HepG2 (cell line): ENCODE measurements at regions not wholly inside any gene's neighbourhood (a gene's known extent, or its start where the extent isn't known, plus 50 kb on each side); places are given as distances from the start of the nearest gene placed in this dataset.
"Not testable (repeated sequence)": the region's sequence is repeated elsewhere in the genome, so short reads cannot be mapped to it uniquely, and the experiment has no call there.

Source experiments
- ATAC-seq: fragments of 200-7000 bp; cut with Tn5 transposase; 3 replicates; pipeline ENCODE4 v1.9.1; 2020; ENCODE audit warnings: mild to moderate bottlenecking, moderate library complexity
- BruUV-seq: library from RNA; stranded (reverse); fragments of 400-500 nt; replicated peaks from 2 replicates; lab custom pipeline; 2021; lab: Mats Ljungman, UMichigan
- CTCF ChIA-PET: fragments of 300-600 bp; formaldehyde crosslinking; extraction: SDS; loops from one replicate; lab custom pipeline; 2021; ENCODE audit warnings: low total read pairs, inconsistent platforms, low intra/inter-chr PET ratio; lab: Yijun Ruan, JAX
- POLR2A ChIA-PET: fragments of 350-600 bp; sonication (Branson Sonifier 250); formaldehyde crosslinking; loops from one replicate; lab custom pipeline; 2020; ENCODE audit warnings: antibody characterized with exemption, inconsistent platforms; lab: Yijun Ruan, JAX
- DNase-seq: peaks from one replicate; pipeline ENCODE4 v3.0.0-alpha.2; 2015; ENCODE audit warnings: low spot score
- FAIRE-seq: peaks from 3 replicates; lab custom pipeline; 2011; peaks lifted over from hg19 to GRCh38; lab: Jason Lieb, UNC
- H2AFZ ChIP-seq: one replicate; pipeline ENCODE4 v1.6.1; 2011; ENCODE audit warnings: low read length, inconsistent platforms
- H3K27ac ChIP-seq: fragments of 300-600 bp; 3 replicates; pipeline ENCODE4 v1.8.0; 2011; ENCODE audit warnings: mixed run types, mild to moderate bottlenecking, mixed read lengths, low read length, inconsistent platforms; ENCODE audit not compliant: insufficient read depth; ENCODE audit errors: extremely low read length
- H3K27me3 ChIP-seq, 2 experiments: fragments of 200-600 bp in 1 of 2; 2 replicates in 1 of 2; 3 replicates in 1 of 2; pipeline versions ENCODE4 v1.6.0 to v1.8.0; 2011; ENCODE audit warnings: low read length in 2 of 2, mild to moderate bottlenecking in 2 of 2, moderate library complexity in 2 of 2, inconsistent platforms in 1 of 2; ENCODE audit not compliant: insufficient read depth in 2 of 2, control insufficient read depth in 1 of 2
- H3K36me3 ChIP-seq, 2 experiments: fragments of 200-600 bp in 1 of 2; replicated peaks in 1 of 2; 2 replicates in 1 of 2; 3 replicates in 1 of 2; pipeline versions ENCODE4 v1.5.1 to v1.8.0; 2011; ENCODE audit warnings: low read length in 2 of 2, inconsistent platforms in 1 of 2; ENCODE audit not compliant: insufficient read depth in 2 of 2, control insufficient read depth in 1 of 2
- H3K4me1 ChIP-seq: 2 replicates; pipeline ENCODE4 v1.5.1; 2012; ENCODE audit warnings: low read length, inconsistent platforms; ENCODE audit not compliant: insufficient read depth
- H3K4me2 ChIP-seq: 2 replicates; pipeline ENCODE4 v1.6.0; 2011; ENCODE audit warnings: low read depth, low read length, inconsistent platforms
- H3K4me3 ChIP-seq, 3 experiments: fragments of 200-600 bp in 1 of 3; sonication (generic), shearing (Covaris generic) in 1 of 3; replicated peaks in 1 of 3; 2 replicates each; pipeline ENCODE4 v1.5.1; 2011 to 2016; ENCODE audit warnings: low read length in 3 of 3, inconsistent platforms in 2 of 3, low read depth in 2 of 3, mild to moderate bottlenecking in 2 of 3, control low read depth in 1 of 3, mixed read lengths in 1 of 3; ENCODE audit not compliant: insufficient read depth in 1 of 3
- H3K79me2 ChIP-seq: one replicate; pipeline ENCODE4 v1.6.1; 2011; ENCODE audit warnings: low read length, inconsistent platforms; ENCODE audit not compliant: insufficient read depth
- H3K9ac ChIP-seq: 2 replicates; pipeline ENCODE4 v1.6.0; 2011; ENCODE audit warnings: mild to moderate bottlenecking, low read depth, low read length, inconsistent platforms; ENCODE audit not compliant: insufficient read depth
- H3K9me3 ChIP-seq: 2 replicates; pipeline ENCODE4 v1.5.1; 2012; ENCODE audit warnings: mild to moderate bottlenecking, low read length
- H4K20me1 ChIP-seq: 2 replicates; pipeline ENCODE4 v1.6.0; 2011; ENCODE audit warnings: inconsistent platforms, mild to moderate bottlenecking, low read length, moderate library complexity; ENCODE audit not compliant: insufficient read depth
- BCL3 ChIP-seq: sonication (generic); formaldehyde crosslinking; IDR thresholded peaks from 2 replicates; pipeline ENCODE4 v1.5.1; 2020; ENCODE audit warnings: mild to moderate bottlenecking, missing genetic modification reagents, moderate library complexity
- CEBPG ChIP-seq: IDR thresholded peaks from 2 replicates; pipeline ENCODE4 v1.6.1; 2016
- HNRNPLL ChIP-seq: fragments of 200-400 bp; formaldehyde crosslinking; IDR thresholded peaks from 2 replicates; pipeline ENCODE4 v1.6.1; 2017; ENCODE audit warnings: mild to moderate bottlenecking, low read depth, low read length; ENCODE audit not compliant: poor library complexity, severe bottlenecking
- MYPOP ChIP-seq: sonication (generic); formaldehyde crosslinking; IDR thresholded peaks from 2 replicates; pipeline ENCODE4 v1.8.1; 2023; ENCODE audit warnings: mild to moderate bottlenecking, moderate library complexity, missing genetic modification reagents
- PHF8 ChIP-seq: sonication (generic); formaldehyde crosslinking; IDR thresholded peaks from 2 replicates; pipeline ENCODE4 v1.5.0; 2020; ENCODE audit warnings: missing genetic modification reagents
- SAP130 ChIP-seq: IDR thresholded peaks from 2 replicates; pipeline ENCODE4 v1.6.1; 2016; ENCODE audit warnings: low read depth
- ZBTB7B ChIP-seq: sonication (generic); formaldehyde crosslinking; IDR thresholded peaks from 2 replicates; pipeline ENCODE4 v1.4.0; 2020; ENCODE audit warnings: missing genetic modification reagents
- ZFY ChIP-seq: sonication (generic); formaldehyde crosslinking; IDR thresholded peaks from 2 replicates; pipeline ENCODE4 v1.4.0; 2020; ENCODE audit warnings: missing genetic modification reagents
- ZNF263 ChIP-seq: sonication (generic); formaldehyde crosslinking; IDR thresholded peaks from 2 replicates; pipeline ENCODE4 v1.4.0; 2020; ENCODE audit warnings: missing genetic modification reagents
- ZNF687 ChIP-seq: sonication (generic); formaldehyde crosslinking; IDR thresholded peaks from 2 replicates; pipeline ENCODE4 v1.5.1; 2020; ENCODE audit warnings: mild to moderate bottlenecking, missing genetic modification reagents, moderate library complexity
- WGBS: methylation state at CpG from one replicate; pipeline ENCODE4 v1.1.6; 2017; ENCODE audit warnings: low lambda C conversion rate; 5-methylcytosine and 5-hydroxymethylcytosine counted together
- in situ Hi-C: cut with HindIII; loops from 2 replicates; pipeline ENCODE4 v1.10.0; 2017; ENCODE audit warnings: low pct_unique_long_range_greater_than_20kb; ENCODE audit not compliant: extremely low pct_ligation_motif_present
- intact Hi-C: fragments of 100-400 bp; cut with micrococcal nuclease; formaldehyde crosslinking; loops from one replicate; pipeline ENCODE4 v1.10.0; 2022; ENCODE audit not compliant: unreplicated experiment

- H4K20me1 ChIP-seq, in situ Hi-C loops, FAIRE-seq, intact Hi-C loops, H3K9me3 ChIP-seq, H3K36me3 ChIP-seq, H3K27ac ChIP-seq, ATAC-seq, H2AFZ ChIP-seq, DNase-seq, H3K27me3 ChIP-seq, H3K9ac ChIP-seq, H3K4me1 ChIP-seq, H3K79me2 ChIP-seq, POLR2A ChIA-PET, H3K4me2 ChIP-seq: not testable (repeated sequence)
- peak overlapping the region in 1 of 3 experiments; percentile 36; a peak in 2 of 6 replicates for H3K4me3 ChIP-seq
- WGBS, result 0% methylated on average over 8 of the region's 21 CpGs
- TSS peak; percentile 78 for BruUV-seq
- peak; percentile 42; the same call in 1 of the 2 replicates for TF ChIP-seq ZNF263 (CRISPR knock-in tag)
- TF ChIP-seq, all 625 proteins: peak for 1; not testable (repeated sequence) for 624
- CTCF ChIA-PET, result not testable (repeated sequence)
Observed at GRCh38 chr1:149175812-149176211, 72.5 kb upstream of the NBPF9 start.

GRCh38 chr1:149176453-149177316 is 73.3 kb upstream of the NBPF9 start:
- H3K36me3 ChIP-seq, H4K20me1 ChIP-seq, DNase-seq, H3K4me1 ChIP-seq, H3K79me2 ChIP-seq, BruUV-seq, POLR2A ChIA-PET, FAIRE-seq, CTCF ChIA-PET, intact Hi-C loops, H3K9me3 ChIP-seq, H2AFZ ChIP-seq, H3K27me3 ChIP-seq, ATAC-seq, in situ Hi-C loops: not testable (repeated sequence)
- H3K27ac ChIP-seq, result peak overlapping the region; percentile 58
- peak overlapping the region; percentile 42 to 65 (median 50); a peak in 5 of 6 replicates for H3K4me3 ChIP-seq
- H3K9ac ChIP-seq, result peak overlapping the region; percentile 56; the same call in 1 of the 2 replicates
- 0% methylated on average over 1 of the region's 68 CpGs for WGBS
- H3K4me2 ChIP-seq, result peak overlapping the region; percentile 27; the same call in 1 of the 2 replicates
- TF ChIP-seq HNRNPLL (peak; percentile 92), ZFY (peak; percentile 36; the same call in 1 of the 2 replicates), ZNF687 (CRISPR knock-in tag) (peak; percentile 38), SAP130 (CRISPR knock-in tag) (peak; percentile 47), BCL3 (0 out of 2 replicates have a peak, but pooled peaks have one; percentile 27), PHF8 (CRISPR knock-in tag) (0 out of 2 replicates have a peak, but pooled peaks have one; percentile 47), CEBPG (0 out of 2 replicates have a peak, but pooled peaks have one; percentile 15), ZBTB7B (CRISPR knock-in tag) (peak; percentile 46; the same call in 1 of the 2 replicates), MYPOP (CRISPR knock-in tag) (peak; percentile 57; the same call in 1 of the 2 replicates)
